Nucleus accumbens (tissue), 56 donors: ENCODE measurements at regions not wholly inside any gene's neighbourhood (a gene's known extent, or its start where the extent isn't known, plus 50 kb on each side); places are given as distances from the start of the nearest gene placed in this dataset.

ENCODE experiments used
- DNase-seq, 56 donors: peaks; one replicate each; lab custom pipeline; 2025; lab: John Stamatoyannopoulos, UW

DNA sequence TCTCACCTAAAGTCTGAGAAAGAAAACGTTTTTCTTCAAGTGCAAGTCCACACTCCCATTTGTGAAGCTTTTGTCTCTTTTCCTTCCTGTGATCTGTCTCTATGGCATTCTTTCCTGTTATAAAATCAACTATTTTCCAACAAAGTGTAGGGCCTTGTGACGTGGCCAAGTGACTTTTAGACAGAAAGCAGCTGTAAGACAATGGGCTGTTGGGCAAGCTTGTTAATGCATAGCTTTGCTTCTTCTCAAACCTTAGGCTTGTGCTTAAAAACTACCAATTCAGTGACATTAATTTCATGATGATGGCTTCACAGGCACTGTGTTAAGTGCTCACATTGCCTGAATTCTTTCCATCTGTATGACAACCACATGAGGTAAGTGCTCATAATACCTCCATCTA is 83.5 kb downstream of the VCY1B start:
- DNase-seq: no peak

DNA sequence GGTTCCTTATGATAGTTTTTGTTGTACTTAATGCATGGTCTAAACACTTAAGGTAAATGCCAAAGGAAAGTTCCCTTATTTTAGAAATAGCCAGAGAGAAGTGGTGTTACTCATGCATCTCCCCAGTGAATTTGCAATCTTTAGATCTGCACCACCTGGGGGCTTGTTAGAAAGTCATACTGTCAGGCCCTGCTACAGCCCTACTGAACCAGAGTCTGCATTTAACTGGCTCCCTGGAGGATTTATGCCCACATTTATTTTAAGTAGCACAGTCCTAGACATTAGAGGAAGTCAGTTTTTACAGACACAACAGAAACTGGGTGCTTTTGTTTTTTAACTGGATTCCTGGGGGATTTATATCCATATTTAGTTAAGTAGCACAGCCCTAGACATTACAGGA is 89.6 kb downstream of the VCY1B start:
- no peak for DNase-seq

DNA sequence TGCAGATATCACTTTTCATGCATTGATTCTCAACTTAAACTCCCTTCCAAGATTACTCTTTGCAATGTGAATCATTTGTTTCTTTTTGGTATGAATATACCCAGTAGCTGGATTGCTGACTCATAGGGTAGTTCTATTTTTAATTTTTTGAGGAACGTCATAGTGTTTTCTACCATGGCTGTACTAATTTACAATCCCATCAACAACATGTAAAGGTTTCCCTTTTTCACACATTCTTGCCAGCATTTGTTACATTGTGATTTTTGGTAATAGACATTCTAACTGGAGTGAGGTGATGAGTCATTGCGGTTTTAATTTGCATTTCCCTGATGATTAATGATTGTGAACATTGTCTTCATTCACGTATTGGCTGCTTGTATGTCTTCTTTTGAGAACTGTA is 126.7 kb downstream of the VCY1B start:
- no peak for DNase-seq

DNA sequence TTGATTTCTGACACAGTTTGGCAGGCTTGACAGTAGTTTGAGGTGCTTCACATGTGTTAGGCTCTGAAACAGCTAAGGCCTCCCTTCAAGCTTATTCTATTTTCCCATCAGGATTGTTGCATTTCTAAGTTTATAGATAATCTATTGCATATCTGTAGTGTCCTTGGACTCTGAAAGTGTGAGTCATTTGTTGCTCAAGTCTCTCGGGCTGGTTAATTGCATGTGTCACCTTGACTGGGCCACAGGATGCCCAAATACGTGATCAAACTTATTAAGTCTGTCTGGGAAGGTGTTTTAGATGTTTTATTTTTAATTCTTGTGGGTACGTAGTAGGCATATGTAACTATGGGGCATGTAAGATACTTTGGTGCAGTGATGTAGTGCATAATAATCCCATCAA is 166.0 kb downstream of the VCY1B start:
- DNase-seq: no peak

DNA sequence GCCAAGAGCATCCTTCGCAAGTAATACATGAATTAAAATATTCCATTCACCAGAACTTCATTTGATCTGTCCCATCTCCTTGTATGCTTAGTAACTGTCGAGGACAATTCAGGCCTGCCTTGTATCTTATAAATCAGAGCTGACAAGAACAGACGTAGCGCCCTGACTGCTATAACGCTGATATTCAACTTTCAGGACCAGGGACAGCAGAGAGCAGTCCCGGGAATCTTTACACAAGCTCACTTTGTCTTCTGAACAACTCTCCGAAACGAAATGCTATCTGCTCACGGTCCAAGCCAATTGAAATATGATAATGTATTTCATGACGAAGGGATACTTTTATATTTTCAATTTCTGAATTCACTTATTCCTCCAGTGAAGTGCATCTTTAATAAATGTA is 175.7 kb downstream of the VCY1B start:
- DNase-seq: peak in 1 of 56 donors; percentile 0

DNA sequence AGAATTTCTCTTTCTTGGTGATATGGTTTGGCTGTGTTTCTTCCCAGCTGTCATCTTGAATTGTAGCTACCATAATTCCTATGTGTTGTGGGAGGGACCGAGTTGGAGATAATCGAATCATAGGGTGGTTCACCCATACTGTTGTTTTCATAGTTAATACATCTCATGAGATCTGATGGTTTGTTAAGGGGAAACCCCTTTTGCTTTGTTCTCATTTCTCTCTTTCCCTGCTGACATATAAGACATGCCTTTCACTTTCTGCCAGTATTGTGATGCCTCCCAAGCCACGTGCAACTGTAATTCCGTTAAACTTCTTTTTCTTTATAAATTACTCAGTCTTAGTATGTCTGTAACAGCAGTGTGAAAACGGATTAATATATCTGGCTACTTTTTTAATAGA is 179.0 kb downstream of the VCY1B start:
- DNase-seq: no peak

DNA sequence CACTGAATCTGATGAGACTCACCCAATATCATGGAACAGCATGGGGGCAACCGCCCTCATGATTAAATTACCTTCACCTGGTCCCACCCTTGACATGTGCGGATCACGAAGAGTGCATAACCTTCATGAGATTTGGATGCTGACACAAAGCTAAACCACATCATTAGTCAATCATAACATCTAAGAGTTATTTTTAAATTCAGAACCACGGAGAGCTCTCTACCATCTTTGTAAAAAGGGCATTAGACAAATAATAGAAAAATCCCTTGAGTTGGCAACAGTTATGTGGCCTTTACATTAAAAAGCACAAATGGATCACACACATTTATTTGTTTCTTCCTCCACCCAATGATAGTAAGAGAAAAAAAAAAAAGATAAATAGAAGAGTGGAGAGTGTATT is 182.2 kb downstream of the VCY1B start:
- DNase-seq: no peak

DNA sequence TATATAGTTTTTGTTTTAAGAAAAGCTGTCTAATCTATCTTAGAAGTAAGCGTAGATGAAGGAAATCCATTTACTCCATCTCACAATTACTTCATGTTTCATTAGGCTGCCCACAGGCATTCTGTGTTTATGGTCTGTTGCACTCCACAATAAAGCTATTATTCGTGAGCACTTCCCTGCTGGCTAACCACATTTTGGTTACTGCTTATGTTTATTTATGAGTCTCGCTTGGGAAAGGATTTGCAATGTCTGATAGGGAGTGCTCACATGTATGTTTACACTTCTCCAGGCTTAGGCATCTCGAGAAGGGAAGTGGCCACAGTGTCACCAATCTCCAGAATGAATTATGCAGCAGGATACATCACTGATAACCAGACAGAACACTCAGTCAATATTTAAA is 190.9 kb downstream of the VCY1B start:
- DNase-seq: peak in 3 of 56 donors; percentile 0

DNA sequence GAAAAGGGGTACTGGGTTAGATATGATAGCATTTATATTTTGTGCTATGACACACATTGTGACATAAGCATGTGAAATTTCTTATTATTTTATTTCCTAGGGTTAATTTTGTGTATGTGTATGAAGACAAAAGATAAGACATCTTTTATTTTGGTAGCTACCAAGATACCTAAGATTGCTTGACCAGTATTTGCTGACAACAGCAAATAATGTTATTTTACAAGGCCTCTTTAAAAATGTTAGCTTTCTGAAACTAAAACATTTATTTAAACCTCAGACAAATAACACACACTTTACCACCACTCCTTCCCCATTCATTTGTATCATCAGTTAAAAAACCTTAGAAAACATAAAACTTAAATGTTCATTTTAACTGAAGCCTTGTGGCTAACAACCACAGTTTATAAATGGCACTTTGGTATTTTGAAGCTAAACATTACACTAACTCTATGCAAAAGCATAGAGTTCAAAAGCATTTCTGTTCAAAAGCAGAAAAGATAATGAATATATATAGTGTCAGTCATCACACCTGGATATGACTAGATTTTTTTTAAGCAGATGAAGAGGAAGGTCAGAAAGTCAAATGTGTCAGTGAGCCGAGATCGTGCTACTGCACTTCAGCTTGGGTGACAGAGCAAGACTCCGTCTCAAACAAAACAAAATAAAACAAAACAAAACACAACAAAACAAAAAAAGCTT is 193.0 kb downstream of the VCY1B start:
- DNase-seq: no peak

DNA sequence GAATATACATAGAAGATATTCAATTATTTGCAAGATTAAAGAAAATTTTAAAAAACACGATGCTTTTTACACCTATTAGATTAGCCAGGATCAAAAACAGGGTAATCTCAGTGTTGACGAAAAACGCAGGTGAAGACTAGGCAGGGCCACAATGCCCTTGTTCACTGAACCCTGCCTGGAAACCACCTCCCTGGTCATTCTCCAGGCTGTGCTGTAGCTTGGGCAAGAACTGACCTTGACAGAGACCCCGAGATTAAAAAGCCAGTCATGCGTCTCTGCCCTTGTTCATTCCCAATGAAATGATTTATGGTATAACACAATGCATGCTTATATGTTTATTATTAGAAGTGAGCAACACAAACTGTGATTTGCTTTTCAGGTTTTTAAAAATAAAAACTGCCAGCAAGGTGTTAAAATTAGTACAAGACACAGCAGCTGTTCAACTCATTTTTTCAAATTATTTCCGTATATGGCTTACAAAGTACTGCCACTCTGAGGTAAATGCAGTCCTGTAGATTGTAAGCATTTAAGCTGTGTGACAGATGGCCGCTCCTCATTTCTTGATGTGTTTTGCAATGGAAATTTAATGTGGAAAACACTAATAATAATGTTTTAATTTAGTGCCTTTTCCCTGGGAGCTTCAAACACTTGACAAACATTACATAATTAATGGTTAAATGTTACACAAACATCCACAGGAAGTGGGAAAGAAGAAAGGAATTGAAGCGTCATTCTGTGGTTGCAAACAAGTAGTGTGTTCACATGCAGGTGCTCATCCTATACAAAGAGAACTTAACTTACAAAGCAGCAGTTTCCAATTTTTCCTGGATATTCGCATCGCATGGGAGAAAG is 200.2 kb downstream of the VCY1B start:
- no peak for DNase-seq

DNA sequence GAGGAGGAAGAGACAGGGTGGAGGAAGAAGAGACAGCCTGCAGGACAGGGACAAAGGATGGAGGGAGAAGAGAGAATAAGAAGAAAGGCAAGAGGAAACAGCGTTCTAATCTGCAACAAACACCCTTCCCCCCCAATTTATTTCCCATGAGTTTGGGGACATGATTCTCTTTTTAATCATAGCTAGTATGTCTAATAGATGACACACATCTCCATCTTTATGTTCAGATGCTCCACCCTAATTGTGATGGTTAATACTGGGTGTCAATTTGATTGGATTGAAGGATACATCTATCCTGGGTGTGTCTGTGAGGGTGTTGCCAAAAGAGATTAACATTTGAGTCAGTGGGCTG is 200.8 kb downstream of the VCY1B start:
- DNase-seq: no peak

DNA sequence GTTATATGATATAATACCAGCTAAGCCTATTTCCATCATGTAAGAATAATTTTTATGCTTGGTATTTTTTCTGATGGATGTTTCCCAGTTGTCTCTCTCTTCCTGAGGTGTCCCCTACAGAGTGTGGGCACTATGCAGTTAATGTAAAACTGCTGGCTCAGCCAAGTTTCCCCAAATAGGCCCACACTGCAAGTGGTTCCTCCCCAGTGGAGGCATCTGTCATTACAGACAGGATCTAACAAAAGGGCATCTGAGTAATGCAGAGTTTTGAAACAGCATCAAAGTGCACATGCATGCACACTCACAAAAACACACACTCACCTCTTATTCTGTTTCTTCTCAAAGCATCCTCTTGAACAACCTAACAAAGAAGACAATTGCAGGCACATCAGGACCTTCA is 221.0 kb downstream of the VCY1B start:
- DNase-seq: no peak

DNA sequence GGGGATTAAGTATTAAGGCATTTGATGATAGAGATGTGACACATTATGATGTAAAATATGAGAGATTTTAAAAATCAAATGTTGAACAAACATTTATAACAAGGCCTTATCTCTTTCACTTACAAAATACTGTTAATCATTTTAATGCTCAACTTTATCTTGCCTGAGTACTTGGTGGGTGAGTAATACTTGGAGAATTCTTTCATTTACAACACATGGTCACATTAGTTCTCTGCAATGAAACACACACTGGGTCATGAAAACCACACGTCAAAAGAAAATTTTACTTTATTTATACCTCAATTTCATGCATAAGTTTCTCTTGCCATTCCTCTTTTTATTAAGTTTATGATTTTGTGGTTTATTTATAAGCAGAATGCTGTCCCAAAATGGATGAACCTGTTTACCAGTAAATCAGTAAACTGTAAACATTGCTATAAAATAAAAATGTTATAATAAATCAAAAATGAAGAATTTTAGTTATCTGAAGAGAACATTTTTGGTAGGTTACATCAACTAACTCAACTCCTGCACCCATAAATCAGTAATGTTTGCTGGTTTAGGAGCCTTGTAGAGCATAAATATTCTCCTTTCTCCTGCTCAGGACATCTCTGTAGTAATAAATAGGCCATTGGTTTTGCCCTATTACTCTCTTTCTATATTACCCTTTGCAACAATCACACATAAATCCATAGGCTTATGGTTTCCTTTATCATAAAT is 233.5 kb upstream of the NLGN4Y start:
- DNase-seq: no peak

DNA sequence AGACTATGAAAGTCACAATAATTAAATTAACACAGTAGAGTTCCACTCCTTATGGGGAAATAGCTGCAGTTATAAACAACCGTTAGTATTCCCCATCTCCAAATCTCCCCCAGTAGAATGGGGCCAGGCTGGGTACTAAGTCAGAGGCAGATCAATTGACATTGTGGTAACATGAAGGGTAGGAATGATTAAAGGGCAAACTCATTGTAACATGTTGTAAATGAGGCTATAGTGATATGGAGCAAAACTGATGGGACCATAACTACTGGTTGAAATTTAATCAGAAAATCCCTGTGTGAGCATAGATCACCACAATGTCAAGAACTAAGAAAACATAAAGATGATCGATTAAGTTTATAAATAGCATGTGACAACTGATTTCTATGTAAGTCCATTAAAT is 231.9 kb upstream of the NLGN4Y start:
- DNase-seq: no peak

DNA sequence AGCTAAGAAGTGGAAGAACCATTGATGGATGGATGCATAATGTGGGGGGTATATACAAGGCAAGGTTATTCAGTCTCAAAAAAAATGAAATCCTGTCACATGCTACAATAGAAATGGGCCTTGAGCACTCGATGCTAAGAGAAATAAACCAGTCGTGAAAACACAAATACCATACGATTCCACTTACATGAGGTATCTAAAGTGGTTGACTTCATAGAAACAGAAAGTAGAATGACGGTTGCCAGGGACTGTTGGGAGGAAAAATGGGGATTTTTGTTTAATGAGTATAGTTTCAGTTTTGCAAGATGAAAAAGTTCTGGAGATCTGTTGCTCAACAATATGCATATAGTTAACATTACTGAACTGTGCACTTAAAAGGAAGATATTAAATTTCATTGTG is 223.6 kb upstream of the NLGN4Y start:
- DNase-seq: no peak

DNA sequence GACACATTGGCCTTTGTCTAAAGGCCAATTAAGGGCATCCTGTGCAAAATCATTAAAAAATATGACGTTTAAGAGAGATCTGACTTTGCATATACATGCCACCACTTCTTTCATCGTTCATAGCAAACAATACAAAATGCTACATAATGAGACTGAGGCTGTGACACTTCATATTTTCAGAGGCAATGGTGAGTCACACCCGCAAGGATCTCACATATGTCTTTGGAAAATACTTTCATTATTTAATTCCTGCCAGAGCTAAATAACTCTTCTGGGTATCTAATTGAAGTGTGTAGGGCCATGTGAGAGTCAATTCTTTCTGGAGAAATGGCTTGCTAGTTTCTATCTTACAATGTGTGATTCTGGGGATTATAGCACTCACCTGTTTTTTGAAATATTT is 222.8 kb upstream of the NLGN4Y start:
- DNase-seq: no peak

DNA sequence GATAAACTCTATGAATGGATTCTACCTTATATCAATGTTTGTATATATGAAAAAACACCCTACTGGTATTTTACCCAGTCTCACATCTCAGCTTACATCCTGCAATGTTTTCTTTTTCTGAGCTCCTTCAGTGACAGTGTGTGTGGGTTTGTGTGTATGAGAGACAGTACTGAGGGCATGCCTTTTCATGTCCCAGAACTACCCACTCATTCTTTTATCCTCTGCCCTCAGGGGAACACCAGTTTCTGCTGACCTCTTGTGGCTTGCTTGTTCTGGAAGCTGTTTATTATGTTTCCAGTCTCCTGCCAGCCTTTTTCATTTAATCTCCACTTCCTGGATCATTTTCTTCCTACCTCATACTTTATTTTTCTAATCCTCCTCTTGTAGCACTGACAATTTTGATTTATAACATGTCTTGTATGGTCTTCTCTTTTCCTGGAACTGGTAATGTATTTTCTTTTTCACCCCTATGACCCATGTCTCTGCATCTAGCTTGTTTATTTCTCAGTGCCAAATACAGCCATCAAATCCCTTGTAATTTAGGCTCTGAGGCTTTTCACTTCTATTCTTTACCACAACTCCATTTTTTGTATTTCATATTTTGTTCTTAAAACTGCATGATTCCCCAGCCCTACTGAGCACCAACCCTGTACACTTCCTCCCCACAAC is 195.5 kb upstream of the NLGN4Y start:
- DNase-seq: peak in 10 of 56 donors; percentile 0 to 3 (median 0)

DNA sequence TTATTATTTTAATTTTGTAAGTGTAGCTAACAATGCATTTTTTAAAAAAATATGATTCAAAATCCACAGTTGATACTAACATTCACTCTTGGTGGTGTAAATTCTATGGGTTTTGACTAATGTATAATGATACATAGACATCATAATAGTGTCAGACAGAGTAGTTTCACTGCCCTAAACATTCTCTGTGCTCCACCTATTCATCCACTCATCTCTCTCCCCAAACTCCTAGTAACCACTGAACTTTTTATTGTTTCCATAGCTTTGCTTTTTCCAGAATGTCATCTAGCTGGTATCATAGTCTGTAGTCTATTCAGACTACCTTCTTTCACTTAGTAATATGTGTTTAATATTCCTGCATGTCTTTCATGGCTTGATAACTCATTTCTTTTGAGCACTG is 194.0 kb upstream of the NLGN4Y start:
- no peak for DNase-seq

DNA sequence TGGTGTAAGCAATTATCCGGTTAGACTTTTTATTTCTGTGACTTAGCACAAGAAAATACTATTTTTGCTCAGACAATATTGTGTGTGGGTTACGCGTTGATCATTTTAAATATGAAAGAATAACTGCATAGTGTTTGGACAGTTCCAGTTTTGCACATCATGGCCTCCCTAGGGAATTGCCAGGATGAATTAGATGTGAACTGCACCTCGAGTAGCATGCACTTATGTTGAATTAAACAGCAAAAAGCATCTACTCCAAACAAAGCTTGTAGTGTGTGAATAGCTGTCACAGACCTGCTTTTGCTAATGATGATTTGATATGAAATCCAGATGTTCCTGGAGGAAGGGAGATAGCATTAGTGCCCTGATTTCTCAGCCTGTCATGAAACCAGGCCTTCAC is 184.8 kb upstream of the NLGN4Y start:
- DNase-seq: no peak

DNA sequence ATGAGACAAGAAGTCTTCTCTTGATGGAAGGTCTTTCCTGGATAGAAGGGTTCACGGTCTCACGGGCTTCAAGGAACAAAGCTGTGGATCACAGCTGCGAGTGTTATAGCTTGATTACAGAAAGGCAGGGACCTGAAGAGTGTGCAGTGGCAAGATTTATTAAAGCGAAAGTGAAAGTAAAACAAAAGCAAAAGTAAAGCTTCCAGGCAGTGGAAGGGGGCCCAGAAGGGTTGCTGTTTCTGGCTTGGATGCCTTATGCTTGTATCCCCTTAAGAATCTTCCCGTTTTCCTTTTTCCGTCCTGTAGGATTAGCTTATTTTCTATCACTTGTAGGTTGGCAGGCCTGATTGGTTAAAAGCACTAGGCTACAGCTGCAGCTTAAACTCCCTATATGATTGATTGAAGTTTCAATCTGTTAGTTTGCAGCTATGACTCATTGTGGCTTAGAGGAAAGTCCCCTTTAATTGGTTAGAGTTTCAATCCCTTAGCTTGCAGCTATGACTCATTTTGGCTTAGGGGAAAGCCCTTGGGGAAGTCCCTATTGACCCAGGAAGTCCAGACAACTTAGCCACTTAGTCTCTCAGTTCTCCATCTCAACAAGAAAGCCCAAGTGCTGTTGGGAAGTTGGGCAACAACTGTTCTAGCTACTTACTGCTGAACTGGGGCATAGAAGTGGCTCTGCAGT is 183.7 kb upstream of the NLGN4Y start:
- DNase-seq: peak in 4 of 56 donors; percentile 0
